Left kidney (tissue), 1 donor: ENCODE measurements at regions not wholly inside any gene's neighbourhood (a gene's known extent, or its start where the extent isn't known, plus 50 kb on each side); places are given as distances from the start of the nearest gene placed in this dataset.

Source experiments
- DNase-seq: peaks from one replicate; pipeline ENCODE4 v3.0.0-alpha.2; 2013

GRCh38 chr2:134122610-134123009, 131.3 kb upstream of the MGAT5 start:
- no peak for DNase-seq

GRCh38 chr2:134123332-134123731, 130.5 kb upstream of the MGAT5 start:
- no peak for DNase-seq

DNA sequence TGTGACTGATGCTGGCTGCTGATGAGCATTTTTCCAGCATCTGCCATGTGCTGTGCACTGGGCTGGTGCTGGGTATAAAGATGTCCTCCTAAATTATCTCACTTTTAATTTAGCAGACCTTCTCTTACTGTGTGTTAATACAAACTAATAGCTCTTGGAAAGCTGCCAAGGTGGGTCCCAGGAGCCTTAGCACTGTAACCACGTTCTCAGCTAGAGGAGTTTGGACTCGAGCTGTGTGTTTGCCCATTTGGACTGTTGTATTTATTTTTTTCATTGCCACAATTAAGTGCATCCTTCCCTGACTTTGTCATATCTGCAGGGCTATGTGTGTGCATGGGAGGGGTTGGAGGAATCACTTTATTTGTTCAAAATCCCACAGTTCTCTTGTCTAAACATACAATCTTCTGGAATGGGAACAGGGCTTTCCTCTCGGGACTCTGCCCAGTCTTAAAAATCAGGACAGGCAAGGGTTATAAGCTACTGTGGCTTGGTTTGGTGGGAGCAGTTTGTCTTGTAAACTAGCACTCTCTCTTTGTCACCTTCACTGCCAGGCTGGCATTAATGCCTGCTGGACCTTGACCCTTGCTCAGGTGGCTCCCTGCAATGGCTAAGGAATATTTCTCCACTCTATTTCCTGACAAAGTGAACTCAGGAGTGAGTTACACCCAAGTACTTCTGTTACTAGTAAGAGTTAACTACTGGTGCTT, 129.7 kb upstream of the MGAT5 start:
- no peak for DNase-seq

DNA sequence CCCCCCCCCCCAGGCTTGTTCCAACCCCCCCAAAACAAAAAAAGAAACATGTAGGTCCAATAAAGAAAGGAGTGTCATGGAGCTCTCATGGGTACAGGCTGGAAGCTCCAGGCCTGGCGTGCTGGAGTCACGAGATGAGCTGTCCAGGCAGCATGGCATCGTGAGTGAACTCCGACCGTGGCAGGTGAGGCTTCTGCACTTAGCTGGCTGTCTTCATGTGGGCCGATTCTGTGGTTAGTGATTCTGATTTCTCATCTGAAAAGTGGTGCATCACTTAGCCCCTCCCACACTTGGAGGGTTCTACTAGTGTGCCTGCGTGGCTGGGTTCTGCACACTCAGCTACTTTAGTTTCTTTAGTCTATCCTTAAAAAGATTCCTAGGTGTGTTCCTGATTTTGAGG, 126.4 kb upstream of the MGAT5 start:
- DNase-seq, result no peak

GRCh38 chr2:134128746-134129145, 125.1 kb upstream of the MGAT5 start:
- DNase-seq, result no peak

- no peak for DNase-seq
Observed at GRCh38 chr2:134129900-134130537, 123.9 kb upstream of the MGAT5 start.

- DNase-seq, result no peak
Observed at GRCh38 chr2:134131681-134132489, 122.0 kb upstream of the MGAT5 start.

GRCh38 chr2:134132490-134132857, 121.4 kb upstream of the MGAT5 start:
- no peak for DNase-seq

DNA sequence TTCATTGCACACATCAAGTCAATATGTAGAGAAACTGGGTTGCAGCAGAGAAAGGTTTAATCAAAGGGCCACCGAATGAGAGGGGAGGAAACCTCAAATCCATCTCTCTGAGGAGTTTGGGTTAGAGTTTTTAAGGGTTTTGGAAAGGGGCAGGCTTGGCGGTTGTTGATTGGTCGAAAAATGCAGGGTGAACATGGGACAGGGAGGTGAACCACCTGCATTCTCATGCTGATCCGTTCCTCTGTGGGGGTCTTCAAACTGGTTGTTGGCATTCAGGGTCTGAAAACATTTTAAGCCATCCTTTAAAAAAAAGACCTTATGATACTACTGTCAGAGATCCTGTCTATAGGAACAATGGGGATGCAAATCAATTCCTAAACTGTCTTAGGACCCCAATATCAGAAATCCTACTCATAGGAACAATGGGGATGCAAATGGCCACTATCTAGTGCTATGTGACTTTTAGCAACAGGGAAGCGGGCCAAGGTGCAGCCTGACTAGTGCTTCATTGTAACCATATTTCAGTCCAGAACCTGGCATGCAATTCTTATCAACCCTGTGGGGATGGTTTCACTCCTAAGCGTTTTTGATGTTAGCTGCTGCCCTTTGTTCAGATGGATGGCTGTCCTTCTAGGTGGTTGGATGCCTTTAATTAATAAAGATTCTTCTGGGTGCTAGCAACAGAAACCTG, 120.1 kb upstream of the MGAT5 start:
- DNase-seq, result no peak

GRCh38 chr2:134134313-134134706, 119.6 kb upstream of the MGAT5 start:
- no peak for DNase-seq

- DNase-seq, result no peak
Observed at GRCh38 chr2:134134827-134135226, 119.0 kb upstream of the MGAT5 start.

DNA sequence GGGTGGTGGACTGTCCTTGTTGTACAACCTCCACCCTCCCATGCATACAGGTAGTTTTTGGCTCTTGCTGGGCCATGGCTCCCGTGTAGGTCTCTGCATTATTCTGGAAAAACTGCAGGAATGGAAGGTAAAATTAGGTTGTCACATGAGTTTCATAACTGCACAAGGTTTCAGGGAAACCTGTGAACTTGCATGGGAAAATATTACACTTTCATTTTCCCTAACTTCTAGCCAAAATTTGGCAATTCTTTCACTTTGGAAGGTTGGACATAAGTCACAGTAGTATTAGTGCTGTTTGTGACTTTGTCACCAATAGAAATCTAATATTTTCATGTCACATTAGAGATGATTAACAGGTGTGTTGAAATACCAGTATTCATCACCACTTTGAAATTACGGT, 118.1 kb upstream of the MGAT5 start:
- no peak for DNase-seq

- no peak for DNase-seq
Observed at GRCh38 chr2:134136731-134137130, 117.1 kb upstream of the MGAT5 start.

GRCh38 chr2:134137182-134137611, 116.7 kb upstream of the MGAT5 start:
- no peak for DNase-seq

DNA sequence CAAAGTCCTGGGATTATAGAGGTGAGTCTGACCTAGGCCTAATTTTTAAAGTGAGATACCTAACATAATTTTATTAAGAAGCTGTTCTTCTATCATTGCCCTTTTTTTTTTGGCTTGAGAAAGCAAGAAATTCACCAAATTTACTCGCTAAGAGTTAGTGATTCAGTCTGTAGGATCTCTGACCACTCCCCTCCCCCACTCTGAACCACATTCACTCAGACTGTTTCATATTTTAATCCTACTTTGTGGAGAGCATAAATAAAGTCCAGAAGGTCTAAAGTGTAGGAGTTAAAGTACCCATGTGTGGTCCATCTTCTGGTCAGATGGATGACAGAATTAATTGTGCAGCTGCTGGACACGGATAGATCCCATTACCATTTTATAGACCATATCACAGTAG, 115.8 kb upstream of the MGAT5 start:
- no peak for DNase-seq

DNA sequence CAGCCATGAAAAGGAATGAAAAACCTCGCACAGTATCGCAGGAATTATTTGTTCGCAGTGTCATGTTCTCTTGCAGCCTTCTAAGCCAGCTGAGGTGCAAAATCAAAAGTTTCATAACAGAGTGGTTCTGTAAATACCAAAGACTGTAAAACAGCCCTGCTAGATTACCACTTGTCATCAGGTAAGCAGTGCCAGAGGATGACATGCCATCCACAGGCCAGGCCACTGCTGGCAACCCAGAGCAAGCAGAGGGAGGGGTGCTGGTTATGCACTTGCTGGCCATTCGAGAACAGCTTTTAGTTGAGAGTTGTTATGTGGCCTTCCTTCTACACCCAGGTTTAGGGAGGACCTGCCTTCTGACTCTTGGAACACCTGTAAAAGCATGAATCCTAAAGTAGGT, 114.3 kb upstream of the MGAT5 start:
- DNase-seq, result no peak

- DNase-seq, result no peak
Observed at GRCh38 chr2:134140251-134140661, 113.6 kb upstream of the MGAT5 start.

DNA sequence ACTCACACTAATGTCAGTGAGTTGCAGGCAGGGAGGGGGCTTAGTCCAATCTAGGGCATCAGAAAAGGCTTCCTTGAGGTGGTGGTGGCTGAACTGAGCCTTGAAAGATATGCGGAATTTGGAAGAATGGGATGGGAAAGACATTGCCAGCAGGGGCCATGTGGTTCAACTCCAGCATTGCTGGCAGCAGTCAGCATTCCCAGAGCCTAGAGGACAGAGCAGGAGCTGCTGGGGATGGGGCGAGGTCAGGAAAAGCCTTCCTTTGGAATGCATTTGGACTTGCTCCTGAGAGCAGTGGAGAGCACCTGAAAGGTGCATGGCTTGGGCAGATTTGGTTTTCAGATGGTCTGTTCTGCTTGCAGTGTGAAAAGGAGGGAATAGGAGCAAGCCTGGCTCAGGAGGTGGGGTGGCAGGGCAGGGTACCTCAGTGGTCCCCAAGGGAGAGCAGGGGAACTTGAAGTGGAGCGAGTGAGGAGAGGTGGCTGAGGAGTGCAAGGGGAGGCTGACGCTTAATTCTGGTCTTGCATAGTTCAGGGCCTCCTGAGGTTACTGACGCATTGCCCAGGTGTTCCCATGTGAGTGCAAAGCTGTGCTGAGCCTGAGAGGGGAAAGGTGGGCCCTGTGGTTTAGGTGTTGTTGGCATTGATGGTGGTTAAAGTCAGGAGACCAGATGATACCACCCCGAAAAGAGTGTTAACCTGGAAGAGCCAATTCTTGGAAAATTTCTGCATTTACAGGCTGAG, 112.1 kb upstream of the MGAT5 start:
- no peak for DNase-seq

DNA sequence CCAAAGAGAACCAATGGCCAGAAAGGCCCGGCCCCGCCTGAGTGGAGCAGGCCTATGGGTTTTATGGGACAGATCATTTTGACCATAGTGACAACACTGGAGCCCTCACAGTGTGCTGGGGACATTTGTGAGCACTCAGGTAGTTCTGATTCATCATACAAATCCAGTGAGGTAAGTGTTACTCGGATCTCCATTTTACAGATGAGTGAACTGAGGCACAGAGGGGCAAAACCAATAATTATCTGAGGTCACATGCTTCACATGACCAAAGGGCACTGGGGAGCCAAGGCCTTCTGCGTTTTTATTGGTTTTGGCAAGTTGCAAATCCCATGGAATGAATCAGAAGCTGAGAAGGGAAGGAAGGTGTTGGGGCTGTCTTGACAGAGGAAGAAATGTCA, 111.5 kb upstream of the MGAT5 start:
- DNase-seq, result no peak

DNA sequence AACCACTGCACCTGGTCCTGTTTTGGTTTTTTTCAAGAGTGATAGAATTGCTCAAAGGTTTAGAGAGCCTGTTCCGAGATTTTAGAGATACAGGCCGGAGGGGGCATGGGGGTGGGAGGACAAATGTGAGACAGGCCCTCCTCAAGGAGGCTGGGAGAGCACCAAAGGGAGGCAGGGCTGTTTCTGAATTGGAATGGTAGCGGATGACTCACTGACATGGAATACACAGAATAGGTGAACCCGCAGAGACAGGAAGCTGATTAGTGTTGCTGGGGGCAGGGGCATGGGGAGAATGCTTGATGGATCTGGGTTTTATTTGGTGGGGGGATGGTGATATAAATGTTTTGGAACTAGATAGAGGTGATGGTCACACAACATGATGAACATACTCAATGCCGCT, 111.0 kb upstream of the MGAT5 start:
- DNase-seq, result no peak

GRCh38 chr2:134143568-134143967, 110.3 kb upstream of the MGAT5 start:
- no peak for DNase-seq

DNA sequence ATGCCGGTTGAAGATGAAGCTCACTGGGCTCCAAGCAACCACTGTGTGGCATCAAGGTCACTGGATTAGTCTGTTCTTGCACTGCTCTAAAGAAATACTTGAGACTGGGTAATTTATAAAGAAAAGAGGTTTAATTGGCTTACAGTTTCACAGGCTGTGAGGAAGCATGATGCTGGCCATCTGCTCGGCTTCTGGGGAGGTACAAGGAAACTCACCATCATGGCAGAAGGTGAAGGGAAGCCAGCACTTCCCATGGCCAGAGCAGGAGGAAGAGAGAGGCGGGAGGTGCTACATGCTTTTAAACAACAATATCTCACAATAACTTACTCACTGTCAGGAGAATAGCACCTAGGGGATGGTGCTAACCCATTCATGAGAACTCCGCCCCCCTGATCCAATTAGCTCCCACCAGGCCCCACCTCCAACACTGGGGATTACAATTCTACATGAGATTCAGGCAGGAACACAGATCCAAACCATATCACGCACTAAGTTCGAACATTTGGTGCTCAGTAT, 109.7 kb upstream of the MGAT5 start:
- DNase-seq, result no peak
